ENCODE measurements at regions not wholly inside any gene's neighbourhood (a gene's known extent, or its start where the extent isn't known, plus 50 kb on each side); places are given as distances from the start of the nearest gene placed in this dataset.

- TF ChIP-seq CTCF (IDR thresholded peaks at IDR 0.05) (no peak), POLR2AphosphoS5 (IDR thresholded peaks at IDR 0.05; ENCODE audit: insufficient read depth in 1 of 2, low read depth in 1 of 2) (peak in 1 of 2 donors; percentile 86), POLR2A (IDR thresholded peaks at IDR 0.05) (no peak)
Measured at GRCh38 chr11:95682552-95682951, 107.0 kb downstream of the FAM76B start.
